GM21619 (cell line): ENCODE measurements at regions not wholly inside any gene's neighbourhood (a gene's known extent, or its start where the extent isn't known, plus 50 kb on each side); places are given as distances from the start of the nearest gene placed in this dataset.
"Not testable (repeated sequence)": the region's sequence is repeated elsewhere in the genome, so short reads cannot be mapped to it uniquely, and the experiment has no call there.

Source experiments
- ATAC-seq: cut with Tn5 transposase; IDR thresholded peaks from one replicate; pipeline ENCODE4 v1.9.1; 2021; ENCODE audit not compliant: unreplicated experiment

DNA sequence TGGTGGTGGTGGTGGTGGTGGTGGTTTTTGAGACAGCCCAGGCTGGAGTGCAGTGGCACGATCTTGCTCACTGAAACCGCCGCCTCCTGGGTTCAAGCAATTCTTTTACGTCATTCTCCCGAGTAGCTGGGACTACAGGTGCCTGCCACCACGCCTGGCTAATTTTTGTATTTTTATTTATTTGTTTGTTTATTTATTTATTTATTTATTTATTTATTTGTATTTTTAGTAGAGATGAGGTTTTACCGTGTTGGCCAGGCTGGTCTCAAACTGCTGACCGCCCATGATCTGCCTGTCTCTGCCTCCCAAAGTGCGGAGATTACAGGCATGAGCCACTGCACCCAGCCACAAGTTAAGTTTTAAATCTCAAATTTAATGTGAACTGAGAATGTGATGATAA, 126.5 kb downstream of the PCDH18 start:
- ATAC-seq, result not testable (repeated sequence)

DNA sequence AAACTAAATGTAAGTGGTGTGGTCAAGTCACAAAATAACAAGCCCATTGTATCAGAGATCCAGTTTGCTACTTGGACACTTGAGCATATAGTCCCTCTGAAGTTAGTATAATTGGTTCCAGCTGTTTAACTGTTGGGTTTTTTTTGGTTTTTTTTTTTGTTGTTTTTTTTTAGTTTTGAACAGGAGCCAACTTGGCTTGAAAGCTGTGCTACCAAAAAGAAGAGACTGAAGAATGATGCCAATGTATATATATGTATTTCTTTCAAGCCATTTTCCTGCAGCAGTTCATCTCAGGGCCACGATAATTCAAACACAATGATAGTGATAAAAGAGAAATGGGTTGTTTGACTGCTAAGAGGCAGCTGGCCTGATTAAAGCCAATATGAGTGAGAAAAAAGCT, 138.3 kb downstream of the PCDH18 start:
- ATAC-seq, result no peak

- ATAC-seq, result no peak
Observed at GRCh38 chr4:137393044-137393443, 139.2 kb downstream of the PCDH18 start.

DNA sequence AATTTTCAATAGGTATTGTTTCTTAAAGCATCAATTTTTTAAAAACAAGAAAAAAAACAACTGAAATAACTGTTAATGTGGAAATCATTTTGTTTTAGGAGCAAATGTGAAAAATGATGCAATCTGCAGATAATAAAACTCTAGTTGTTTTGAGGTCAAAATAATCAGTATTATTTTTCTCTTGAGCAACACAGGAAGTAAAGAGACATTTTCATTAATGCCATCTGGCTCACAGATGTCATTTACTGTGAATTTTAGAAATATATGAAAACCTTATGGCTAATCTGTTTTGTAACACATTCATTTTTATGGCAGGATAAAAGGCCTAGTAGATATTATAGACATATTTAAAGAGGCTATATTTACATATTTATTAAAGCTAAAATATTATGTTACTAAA, 141.6 kb downstream of the PCDH18 start:
- no peak for ATAC-seq

GRCh38 chr4:137389911-137390520, 142.3 kb downstream of the PCDH18 start:
- ATAC-seq, result no peak

- no peak for ATAC-seq
Observed at GRCh38 chr4:137387924-137388323, 144.4 kb downstream of the PCDH18 start.

DNA sequence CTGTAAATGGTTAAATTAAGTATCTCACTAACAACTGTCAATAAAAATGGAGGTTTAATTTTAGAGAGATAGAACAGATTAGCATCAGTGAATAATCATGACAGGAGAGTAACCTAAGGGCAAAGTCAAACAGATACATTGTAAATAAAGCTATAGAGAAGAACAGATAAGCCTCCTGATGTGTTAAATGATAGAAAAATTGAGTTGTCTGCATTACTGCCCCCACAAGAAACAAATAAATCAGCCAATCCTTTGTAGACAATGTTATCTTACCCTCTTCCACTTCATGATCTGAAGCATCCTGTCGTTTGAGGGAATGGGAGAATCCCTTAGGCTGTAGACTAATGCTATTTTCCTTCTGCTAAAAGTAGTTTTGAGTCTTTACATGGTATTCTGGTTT, 147.8 kb downstream of the PCDH18 start:
- ATAC-seq, result no peak

DNA sequence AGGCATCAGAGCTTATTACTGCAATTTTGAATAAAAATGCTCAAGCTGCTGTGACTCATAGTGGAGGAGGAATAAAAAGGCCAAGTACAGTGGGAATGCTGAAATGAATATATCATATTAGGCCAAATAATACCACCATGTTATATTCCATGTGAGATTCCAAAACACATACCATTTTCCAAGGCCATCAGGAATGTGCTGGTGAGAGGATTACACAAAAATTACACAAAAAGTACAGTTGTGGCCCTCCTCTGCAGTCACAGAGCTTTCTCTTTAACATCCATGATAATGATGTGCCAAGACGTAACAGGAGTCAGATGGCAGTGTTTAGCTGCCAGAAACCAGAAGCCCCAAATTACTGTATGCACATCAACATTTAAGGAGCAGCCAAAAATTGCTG, 153.5 kb downstream of the PCDH18 start:
- ATAC-seq, result no peak

GRCh38 chr4:137378393-137378792, 153.9 kb downstream of the PCDH18 start:
- no peak for ATAC-seq

GRCh38 chr4:137376312-137376711, 156.0 kb downstream of the PCDH18 start:
- no peak for ATAC-seq

- ATAC-seq, result no peak
Observed at GRCh38 chr4:137375111-137375850, 157.0 kb downstream of the PCDH18 start.

DNA sequence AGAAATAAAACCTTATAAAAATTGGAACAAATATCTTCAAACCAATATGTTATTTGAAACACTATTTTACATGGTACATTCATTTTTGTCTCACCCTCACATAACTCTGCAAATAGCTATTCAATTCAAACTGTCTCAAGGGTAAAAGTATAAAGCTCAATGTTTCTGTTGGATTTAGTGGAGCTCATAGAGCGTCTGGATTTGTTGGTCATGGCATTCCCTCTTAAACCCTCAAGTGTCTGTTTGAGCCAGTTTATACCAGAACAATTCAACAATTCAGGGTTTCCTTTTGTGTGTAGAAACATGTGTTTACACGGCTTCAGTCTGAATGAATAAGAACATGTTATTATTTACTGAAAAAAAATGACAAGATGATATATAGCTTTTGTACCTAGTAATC, 161.6 kb downstream of the PCDH18 start:
- no peak for ATAC-seq

DNA sequence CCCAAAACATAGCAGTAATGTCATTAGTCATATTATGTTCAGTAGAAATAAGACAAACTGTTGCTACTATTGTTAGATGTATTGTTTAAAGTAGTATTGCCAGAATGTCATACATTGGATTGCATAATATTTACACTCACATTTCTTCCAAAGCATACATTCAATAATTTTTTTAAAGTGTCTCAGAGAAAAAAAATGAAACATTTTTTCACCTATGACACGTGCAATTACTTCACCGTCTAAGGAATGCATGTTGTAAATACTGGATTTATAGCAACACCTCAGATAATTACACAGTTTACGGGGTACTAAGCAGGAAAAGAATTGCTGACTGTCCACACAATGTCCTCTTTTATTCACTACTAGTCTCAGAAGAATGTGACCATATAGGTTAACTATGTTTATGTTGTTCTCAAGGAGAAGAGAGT, 162.1 kb downstream of the PCDH18 start:
- ATAC-seq, result no peak

- no peak for ATAC-seq
Observed at GRCh38 chr4:137367620-137368019, 164.7 kb downstream of the PCDH18 start.

- no peak for ATAC-seq
Observed at GRCh38 chr4:137363496-137363895, 168.8 kb downstream of the PCDH18 start.

DNA sequence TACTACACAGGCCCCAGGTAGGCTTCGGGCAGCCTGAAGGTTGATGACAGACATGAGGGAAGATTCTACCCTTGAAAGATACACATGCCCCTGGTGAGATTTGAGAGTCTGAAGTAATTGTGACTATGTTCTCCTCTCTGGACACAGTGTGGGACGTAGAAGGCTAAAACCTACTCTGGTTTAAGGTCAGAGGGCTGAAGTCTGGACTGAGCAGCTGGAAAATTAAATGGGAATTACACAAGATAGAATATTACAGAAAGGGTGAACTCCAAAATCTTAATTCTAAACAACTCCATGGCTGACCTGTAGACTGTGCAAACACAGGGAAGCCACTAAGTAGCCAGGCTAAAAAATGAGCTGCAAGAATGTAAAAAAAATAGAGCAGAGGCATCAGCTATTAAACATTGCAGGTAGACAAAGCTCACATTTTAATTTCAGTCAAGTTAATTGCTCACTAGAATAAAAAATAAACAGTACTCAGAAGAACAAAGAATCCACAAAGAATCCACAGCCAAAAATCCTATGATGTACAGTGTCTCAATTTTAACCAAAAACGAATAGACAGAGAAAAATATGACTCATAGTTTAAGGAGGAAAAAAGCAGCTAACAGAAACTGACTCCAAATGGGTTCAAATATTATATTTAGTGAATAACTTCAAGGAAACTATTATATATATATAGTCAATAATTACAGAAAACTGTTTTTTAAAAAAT, 170.4 kb downstream of the PCDH18 start:
- ATAC-seq, result no peak

DNA sequence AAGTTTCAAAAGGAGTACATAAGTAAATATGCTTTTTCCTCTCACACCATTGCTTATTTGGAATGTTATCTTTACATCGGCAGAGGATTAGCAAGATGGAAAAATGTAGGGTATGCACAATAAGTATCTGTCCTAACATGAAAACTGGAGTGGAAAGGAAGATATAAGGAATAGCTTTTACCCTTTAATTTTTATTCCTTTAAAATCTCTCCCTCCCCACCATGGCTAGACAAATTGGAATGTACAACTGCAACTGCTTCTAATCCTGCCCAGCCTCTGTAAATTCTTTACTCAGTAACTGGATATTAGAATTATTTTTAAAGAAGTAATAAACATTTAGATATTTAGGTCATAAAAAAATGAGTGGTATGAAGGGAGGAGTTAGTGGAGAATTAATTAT, 171.5 kb downstream of the PCDH18 start:
- ATAC-seq, result no peak

DNA sequence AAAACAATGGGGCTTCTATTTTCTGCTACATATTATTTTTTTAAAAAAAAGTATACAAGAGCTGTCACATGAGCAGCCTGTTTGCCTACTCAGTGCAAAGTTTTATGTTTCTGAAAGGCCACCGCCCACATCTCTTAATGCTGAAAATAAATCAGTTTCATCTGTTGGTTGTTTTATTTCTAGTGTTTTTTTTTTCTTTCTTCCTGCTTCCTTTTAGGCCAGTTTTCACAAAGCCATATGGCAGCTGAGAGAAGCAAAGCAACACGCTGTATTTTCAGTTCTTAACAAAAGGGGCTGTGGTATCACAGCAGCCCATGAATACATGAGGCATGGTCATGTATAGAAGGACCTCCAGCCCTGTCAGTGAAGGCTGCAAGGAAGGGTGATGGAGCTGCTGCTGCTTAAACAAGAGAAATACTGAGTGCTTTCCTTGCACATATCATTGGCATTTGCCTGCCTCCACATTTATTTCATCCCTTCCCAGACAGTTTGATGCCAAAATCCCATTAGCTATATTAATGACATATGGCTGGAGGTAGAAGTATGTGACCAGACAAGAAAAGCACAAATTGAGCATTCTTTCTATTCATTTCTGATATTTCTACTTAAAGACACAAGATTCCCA, 172.5 kb downstream of the PCDH18 start:
- no peak for ATAC-seq

- ATAC-seq, result not testable (repeated sequence)
Observed at GRCh38 chr4:137354562-137354961, 177.7 kb downstream of the PCDH18 start.

DNA sequence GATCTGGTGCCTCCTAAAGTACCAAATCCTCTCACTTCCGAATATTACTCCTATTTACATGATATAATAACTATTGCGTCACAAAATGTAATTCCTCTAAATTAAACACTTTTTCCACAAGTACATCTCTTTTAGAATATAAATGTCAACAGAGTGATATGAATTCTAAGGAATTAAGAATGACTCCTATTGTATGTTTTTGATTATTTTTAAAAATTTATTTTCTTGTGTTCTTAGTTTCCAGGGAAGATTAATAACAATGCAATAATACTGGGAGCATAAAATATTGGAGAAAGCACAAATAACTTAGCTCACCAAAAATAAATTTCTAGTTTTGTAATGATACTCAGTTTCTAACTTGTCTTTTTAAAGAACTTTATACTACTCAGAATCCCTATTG, 184.9 kb downstream of the PCDH18 start:
- no peak for ATAC-seq

DNA sequence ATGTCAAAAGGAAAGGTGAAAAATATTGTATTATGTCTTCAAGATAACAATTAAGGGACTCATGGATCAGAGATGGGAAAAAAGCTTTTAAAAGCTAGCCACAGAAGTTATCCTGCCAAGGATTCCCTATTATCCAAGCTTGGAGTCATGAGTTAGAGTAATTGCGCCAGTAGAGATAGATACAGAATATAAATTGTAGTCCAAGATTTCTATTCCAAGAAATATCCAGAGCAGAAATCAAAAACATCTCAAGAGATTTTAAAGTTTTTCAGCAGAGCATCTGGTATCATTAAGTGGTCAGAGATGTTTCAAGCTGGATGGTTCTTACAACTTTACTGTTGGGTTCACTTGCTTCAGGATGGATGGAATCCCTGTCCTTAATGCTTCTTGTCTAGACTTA, 186.7 kb downstream of the PCDH18 start:
- ATAC-seq, result no peak

- ATAC-seq, result no peak
Observed at GRCh38 chr4:137343221-137343620, 189.1 kb downstream of the PCDH18 start.
